Neural cell (in vitro differentiated cells): ENCODE measurements at regions not wholly inside any gene's neighbourhood (a gene's known extent, or its start where the extent isn't known, plus 50 kb on each side); places are given as distances from the start of the nearest gene placed in this dataset.

Experiments
- EZH2 ChIP-seq: fragments of 200-600, 300-800 bp; shearing (Covaris generic), sonication (generic); IDR thresholded peaks from 2 replicates; pipeline ENCODE4 v1.6.1; 2014; ENCODE audit warnings: antibody characterized with exemption, low read length, borderline replicate concordance, mild to moderate bottlenecking; ENCODE audit not compliant: insufficient read depth, poor library complexity, severe bottlenecking
- MXI1 ChIP-seq: fragments of 450-650 bp; conservative IDR thresholded peaks from 2 replicates; pipeline ENCODE4 v1.6.1; 2014; ENCODE audit warnings: antibody characterized with exemption, mild to moderate bottlenecking; ENCODE audit not compliant: poor library complexity, severe bottlenecking
- POLR2AphosphoS5 ChIP-seq: IDR thresholded peaks from 2 replicates; pipeline ENCODE4 v1.6.1; 2012
- TF ChIP-seq, protein P1 (sequence below): fragments of 450-650 bp; IDR thresholded peaks from 2 replicates; pipeline ENCODE4 v1.5.1; 2014; ENCODE audit warnings: antibody characterized with exemption, mild to moderate bottlenecking, moderate library complexity; ENCODE audit not compliant: poor library complexity, severe bottlenecking

DNA sequence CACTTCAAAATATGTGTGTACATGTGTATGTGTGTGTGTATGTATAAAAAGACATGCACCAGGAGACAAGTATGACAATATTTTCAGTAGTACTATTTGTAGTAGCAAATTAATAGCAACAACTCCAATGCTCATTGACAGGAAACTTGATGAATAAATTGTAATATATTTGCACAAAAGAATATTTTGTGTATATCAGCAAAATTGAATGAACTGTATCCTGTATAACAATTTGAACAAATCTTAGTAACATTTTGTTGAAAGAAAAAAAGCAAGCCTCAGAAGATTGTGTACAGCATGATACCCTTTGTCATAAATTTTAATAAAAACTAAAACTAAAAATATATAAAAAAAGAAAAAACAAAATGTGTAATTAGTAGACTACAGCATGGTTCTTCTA lies 1367.3 kb upstream of the TMEFF2 start:
- TF ChIP-seq MXI1 (no peak), POLR2AphosphoS5 (no peak), EZH2 (no peak)
- TF ChIP-seq, protein P1, sequence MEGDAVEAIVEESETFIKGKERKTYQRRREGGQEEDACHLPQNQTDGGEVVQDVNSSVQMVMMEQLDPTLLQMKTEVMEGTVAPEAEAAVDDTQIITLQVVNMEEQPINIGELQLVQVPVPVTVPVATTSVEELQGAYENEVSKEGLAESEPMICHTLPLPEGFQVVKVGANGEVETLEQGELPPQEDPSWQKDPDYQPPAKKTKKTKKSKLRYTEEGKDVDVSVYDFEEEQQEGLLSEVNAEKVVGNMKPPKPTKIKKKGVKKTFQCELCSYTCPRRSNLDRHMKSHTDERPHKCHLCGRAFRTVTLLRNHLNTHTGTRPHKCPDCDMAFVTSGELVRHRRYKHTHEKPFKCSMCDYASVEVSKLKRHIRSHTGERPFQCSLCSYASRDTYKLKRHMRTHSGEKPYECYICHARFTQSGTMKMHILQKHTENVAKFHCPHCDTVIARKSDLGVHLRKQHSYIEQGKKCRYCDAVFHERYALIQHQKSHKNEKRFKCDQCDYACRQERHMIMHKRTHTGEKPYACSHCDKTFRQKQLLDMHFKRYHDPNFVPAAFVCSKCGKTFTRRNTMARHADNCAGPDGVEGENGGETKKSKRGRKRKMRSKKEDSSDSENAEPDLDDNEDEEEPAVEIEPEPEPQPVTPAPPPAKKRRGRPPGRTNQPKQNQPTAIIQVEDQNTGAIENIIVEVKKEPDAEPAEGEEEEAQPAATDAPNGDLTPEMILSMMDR = no peak
